Activated CD4-positive, alpha-beta T cell treated with anti-CD3 and anti-CD28 coated beads for 36 hours (primary cell): ENCODE measurements at regions not wholly inside any gene's neighbourhood (a gene's known extent, or its start where the extent isn't known, plus 50 kb on each side); places are given as distances from the start of the nearest gene placed in this dataset.

Source experiments
- ATAC-seq: fragments of 200-7000 bp; cut with Tn5 transposase; one replicate; pipeline ENCODE4 v1.10.0; 2021; ENCODE audit warnings: mild to moderate bottlenecking, moderate library complexity
- CTCF ChIA-PET: fragments of 350-600 bp; sonication (Branson Sonifier 250); formaldehyde crosslinking; loops from one replicate; lab custom pipeline; 2021; ENCODE audit warnings: antibody characterized with exemption; lab: Charles Lee
- POLR2A ChIA-PET: fragments of 350-600 bp; sonication (Branson Sonifier 250); formaldehyde crosslinking; loops from one replicate; lab custom pipeline; 2021; ENCODE audit warnings: antibody characterized with exemption, inconsistent platforms; lab: Charles Lee
- DNase-seq: peaks from one replicate; pipeline ENCODE4 v3.0.0-alpha.2; 2020
- H3K27ac Mint-ChIP-seq: one replicate; pipeline ENCODE4 v1.8.0; 2021; ENCODE audit warnings: mixed read lengths
- H3K27me3 Mint-ChIP-seq: one replicate; pipeline ENCODE4 v1.8.0; 2021; ENCODE audit warnings: mixed read lengths
- H3K36me3 Mint-ChIP-seq: one replicate; pipeline ENCODE4 v1.8.0; 2021; ENCODE audit warnings: low read depth, mixed read lengths
- H3K4me1 Mint-ChIP-seq: one replicate; pipeline ENCODE4 v1.8.0; 2021; ENCODE audit warnings: mixed read lengths
- H3K4me3 Mint-ChIP-seq: one replicate; pipeline ENCODE4 v1.8.0; 2021; ENCODE audit warnings: mild to moderate bottlenecking, moderate library complexity, mixed read lengths
- H3K9me3 Mint-ChIP-seq: one replicate; pipeline ENCODE4 v1.8.0; 2021; ENCODE audit warnings: low read depth, mixed read lengths
- intact Hi-C, 2 experiments: fragments of 100-400 bp; cut with DNase I in 1 of 2; cut with micrococcal nuclease in 1 of 2; formaldehyde crosslinking; loops; one replicate each; pipeline versions ENCODE4 v1.14.2 to v1.15.1; 2022 to 2024; cut with DNase I, micrococcal nuclease

DNA sequence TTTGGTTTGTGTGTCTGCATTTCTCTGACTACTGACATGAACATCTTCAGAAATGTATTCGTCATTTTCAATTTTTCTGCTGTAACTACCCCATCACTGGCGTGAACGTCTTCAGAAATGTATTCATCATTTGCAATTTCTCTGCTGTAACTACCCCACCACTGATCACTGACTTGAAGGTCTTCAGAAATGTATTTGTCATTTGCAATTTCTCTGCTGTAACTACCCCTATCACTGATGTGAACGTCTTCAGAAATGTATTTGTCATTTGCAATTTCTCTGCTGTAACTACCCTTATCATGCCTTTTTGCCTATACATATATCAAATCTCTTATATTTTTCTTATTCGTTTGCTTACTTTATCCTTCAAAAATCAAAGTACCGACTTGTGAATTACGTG, 274.0 kb downstream of the EFNB2 start:
- ChIA-PET POLR2A (no interaction called here), CTCF (no interaction called here)
- H3K9me3 Mint-ChIP-seq: no peaks in the 10 kb centered on the region
- ATAC-seq: no peak
- H3K4me3 Mint-ChIP-seq: no peak overlapping the region
- H3K27me3 Mint-ChIP-seq: peaks cover 4% of the 10 kb centered on the region
- intact Hi-C loops: loop anchor here in 1 of 2 experiments (5.0 kb wide), 1 partner anchor 459 kb away; no protein-coding TSS in a partner anchor
- H3K36me3 Mint-ChIP-seq: no peaks in the 10 kb centered on the region
- no peak overlapping the region for H3K27ac Mint-ChIP-seq
- no peaks in the 10 kb centered on the region for H3K4me1 Mint-ChIP-seq
- DNase-seq: no peak

DNA sequence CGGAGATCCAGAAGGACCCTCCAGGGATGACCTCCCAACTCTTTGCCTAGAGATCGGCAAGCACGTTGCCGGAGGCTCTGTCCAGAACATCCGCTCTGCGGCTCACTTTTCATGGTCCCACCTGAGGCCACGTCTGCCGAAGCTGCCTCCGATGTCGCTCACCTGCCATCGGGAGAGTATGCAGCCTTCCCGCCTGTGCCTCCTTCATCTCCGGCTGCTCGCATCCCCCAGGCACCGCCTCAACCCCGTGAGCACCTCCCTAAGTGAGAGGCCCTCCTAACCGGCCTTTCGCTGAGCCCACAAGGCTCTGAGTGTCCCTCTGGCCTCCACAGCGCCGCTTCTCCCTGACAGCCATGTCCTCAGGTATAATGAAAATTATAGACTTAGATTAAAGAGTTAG, 275.1 kb downstream of the EFNB2 start:
- peaks cover 4% of the 10 kb centered on the region for H3K27me3 Mint-ChIP-seq
- H3K4me3 Mint-ChIP-seq: no peak overlapping the region
- no peaks in the 10 kb centered on the region for H3K9me3 Mint-ChIP-seq
- ATAC-seq (no peak), DNase-seq (no peak)
- ChIA-PET POLR2A (no interaction called here), CTCF (no interaction called here)
- no peak overlapping the region for H3K27ac Mint-ChIP-seq
- H3K4me1 Mint-ChIP-seq: no peaks in the 10 kb centered on the region
- intact Hi-C loops: loop anchor here in 1 of 2 experiments (5.0 kb wide), 1 partner anchor 458 kb away; no protein-coding TSS in a partner anchor
- no peaks in the 10 kb centered on the region for H3K36me3 Mint-ChIP-seq

DNA sequence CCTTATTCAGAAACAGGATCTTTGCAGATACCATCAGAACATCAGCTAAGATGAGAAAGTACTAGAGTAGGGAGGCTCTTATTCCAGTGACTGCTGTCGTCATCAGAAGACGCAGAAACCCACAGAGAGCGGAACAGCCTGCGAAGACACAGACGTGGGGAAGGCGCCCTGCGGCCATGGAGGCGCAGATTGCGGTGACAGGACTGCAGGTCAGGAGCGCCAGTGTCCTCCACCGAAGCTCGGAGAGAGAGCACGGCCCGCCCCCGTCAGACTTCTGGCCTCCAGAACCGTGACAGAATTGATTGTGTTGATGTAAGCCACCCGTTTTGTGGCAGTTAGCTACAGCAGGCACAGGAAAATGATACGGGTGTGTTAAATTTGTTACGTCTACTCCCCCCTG, 275.5 kb downstream of the EFNB2 start:
- CTCF ChIA-PET: no interaction called here
- ATAC-seq: no peak
- Mint-ChIP-seq H3K4me3 (no peak overlapping the region), H3K36me3 (no peaks in the 10 kb centered on the region), H3K27me3 (peaks cover 4% of the 10 kb centered on the region), H3K4me1 (no peaks in the 10 kb centered on the region), H3K9me3 (no peaks in the 10 kb centered on the region), H3K27ac (no peak overlapping the region)
- POLR2A ChIA-PET: no interaction called here
- intact Hi-C loops: loop anchor here in 1 of 2 experiments (5.0 kb wide), 1 partner anchor 458 kb away; no protein-coding TSS in a partner anchor
- DNase-seq: no peak

DNA sequence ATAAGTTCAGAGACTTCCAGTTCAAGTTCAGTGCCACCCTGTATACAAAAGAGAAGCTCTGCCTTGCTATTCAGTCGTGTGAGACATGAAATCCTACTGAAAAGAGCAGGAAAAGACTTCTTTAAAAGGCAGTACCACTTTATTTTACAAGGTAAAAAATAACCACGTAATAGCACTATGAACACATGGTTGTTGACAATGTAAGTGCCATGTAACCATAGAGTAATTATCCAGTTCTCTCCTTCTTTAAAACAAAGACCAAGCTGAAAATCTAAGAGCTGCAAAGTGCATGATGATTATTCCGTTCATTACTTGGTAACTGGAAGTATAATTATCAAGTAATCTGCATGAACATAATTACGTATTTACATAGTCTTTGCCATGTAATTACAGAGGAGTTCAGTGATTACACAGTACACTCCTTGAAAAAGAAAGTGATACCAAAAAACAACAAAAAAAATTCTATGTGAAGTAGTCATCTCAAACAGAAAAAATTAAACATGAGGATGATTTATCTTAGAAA, 288.7 kb downstream of the EFNB2 start:
- H3K4me1 Mint-ChIP-seq: no peaks in the 10 kb centered on the region
- DNase-seq: no peak
- no peak overlapping the region for H3K4me3 Mint-ChIP-seq
- peaks cover 3% of the 10 kb centered on the region for H3K27me3 Mint-ChIP-seq
- H3K27ac Mint-ChIP-seq: no peak overlapping the region
- no peaks in the 10 kb centered on the region for H3K36me3 Mint-ChIP-seq
- POLR2A ChIA-PET: no interaction called here
- ATAC-seq: no peak
- H3K9me3 Mint-ChIP-seq: no peaks in the 10 kb centered on the region
- CTCF ChIA-PET: no interaction called here
- intact Hi-C loops: no loop called here

DNA sequence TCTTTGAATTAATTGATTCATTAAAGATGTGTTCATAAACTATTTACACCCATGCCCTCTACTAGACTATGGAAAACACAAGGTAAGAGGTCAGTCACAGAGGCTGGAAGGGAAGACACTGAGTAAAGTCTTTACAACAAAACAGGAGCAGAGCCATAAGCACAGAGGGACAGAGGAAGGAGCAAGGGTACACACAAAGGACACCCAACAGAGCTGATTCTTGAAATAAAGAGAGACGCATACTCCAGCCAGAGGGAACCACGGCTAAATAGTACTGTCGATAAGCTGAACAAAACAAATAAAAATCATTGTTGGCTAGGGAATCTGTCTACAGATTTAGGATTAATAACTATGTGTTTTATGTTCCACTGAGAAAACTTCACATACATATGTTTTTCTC, 289.2 kb downstream of the EFNB2 start:
- DNase-seq (no peak), ATAC-seq (no peak)
- Mint-ChIP-seq H3K36me3 (no peaks in the 10 kb centered on the region), H3K27me3 (peaks cover 5% of the 10 kb centered on the region), H3K4me3 (no peak overlapping the region), H3K4me1 (no peaks in the 10 kb centered on the region), H3K27ac (no peak overlapping the region), H3K9me3 (no peaks in the 10 kb centered on the region)
- ChIA-PET CTCF (no interaction called here), POLR2A (interaction anchor here (0.5 kb wide), 1 partner anchor 74 kb away, joined by 4 read pairs; no protein-coding TSS in a partner anchor)
- intact Hi-C loops: no loop called here

DNA sequence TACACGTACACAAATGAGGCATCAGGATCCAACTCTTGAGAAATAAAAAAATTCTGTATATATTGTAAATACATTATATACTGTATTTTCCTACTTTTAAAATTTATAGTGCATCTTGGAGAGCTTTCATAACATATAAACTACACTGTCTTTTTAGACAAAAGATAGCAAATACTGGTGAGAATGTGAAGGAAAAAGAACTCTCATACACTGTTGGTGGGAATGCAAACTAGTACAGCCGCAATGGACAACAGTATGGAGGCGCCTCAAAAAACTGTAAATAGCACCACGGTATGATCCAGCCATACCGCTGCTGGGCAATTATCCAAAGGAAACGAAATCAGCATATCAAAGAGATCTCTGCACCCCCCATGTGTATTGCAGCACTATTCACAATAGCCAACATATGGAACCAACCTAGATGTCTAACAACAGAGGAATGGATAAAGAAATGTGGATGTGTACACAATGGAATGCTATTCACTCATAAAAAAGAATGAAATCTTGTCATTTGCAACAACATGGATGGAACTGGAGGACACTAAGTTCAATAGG, 292.4 kb downstream of the EFNB2 start:
- ATAC-seq (no peak), DNase-seq (no peak)
- Mint-ChIP-seq H3K27me3 (peaks cover 5% of the 10 kb centered on the region), H3K4me1 (no peaks in the 10 kb centered on the region), H3K4me3 (no peak overlapping the region), H3K36me3 (no peaks in the 10 kb centered on the region), H3K9me3 (no peaks in the 10 kb centered on the region), H3K27ac (no peak overlapping the region)
- intact Hi-C loops: no loop called here
- CTCF ChIA-PET: no interaction called here
- POLR2A ChIA-PET: no interaction called here

DNA sequence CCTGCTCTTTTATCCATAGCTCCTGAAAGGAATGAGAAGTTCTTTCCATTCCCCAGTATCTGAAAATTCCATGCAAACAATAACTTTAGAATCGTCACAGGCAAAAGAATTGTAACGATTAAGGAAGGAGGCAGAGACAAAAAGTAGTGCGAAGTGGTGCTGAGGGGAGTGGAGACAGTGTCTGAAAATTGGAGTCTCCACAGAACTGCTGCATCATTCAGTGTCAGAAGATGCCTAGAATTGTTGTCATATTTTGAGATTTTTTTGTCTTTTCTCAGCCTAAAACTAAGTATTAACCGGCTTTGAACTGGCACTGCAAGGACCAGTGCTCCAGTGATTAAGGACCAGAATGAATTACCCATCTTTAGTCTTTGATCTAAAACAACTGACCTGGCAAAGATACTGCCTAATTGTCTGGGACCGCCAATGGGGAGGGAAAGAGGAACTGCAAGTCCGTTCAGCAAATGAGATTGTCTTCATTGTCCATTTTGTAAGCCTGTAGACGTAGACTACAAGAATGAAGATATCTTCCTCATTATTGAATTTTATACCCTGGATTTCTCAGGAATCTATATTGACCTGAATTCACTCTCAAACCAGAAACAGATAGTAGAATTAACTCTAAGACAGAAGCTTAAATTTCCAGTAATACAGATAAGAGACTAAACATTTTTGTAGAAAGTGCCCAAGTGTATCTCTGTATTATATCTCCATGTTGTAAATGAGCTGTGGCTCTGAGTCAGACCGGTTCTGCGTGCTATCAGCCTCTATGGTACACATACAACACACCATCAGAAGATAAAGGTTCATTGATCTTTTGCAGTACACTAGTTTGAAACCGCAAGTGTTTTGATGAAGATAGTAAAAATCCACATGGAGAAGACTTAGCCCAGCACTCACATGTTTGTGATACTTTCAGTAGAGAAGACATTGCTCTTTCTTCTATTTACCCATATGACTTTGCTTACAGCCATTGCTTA, 293.2 kb downstream of the EFNB2 start:
- Mint-ChIP-seq H3K27me3 (peaks cover 5% of the 10 kb centered on the region), H3K36me3 (no peaks in the 10 kb centered on the region), H3K27ac (no peak overlapping the region), H3K4me1 (no peaks in the 10 kb centered on the region), H3K4me3 (no peak overlapping the region), H3K9me3 (no peaks in the 10 kb centered on the region)
- ATAC-seq (no peak), DNase-seq (no peak)
- intact Hi-C loops: no loop called here
- POLR2A ChIA-PET: no interaction called here
- CTCF ChIA-PET: no interaction called here

DNA sequence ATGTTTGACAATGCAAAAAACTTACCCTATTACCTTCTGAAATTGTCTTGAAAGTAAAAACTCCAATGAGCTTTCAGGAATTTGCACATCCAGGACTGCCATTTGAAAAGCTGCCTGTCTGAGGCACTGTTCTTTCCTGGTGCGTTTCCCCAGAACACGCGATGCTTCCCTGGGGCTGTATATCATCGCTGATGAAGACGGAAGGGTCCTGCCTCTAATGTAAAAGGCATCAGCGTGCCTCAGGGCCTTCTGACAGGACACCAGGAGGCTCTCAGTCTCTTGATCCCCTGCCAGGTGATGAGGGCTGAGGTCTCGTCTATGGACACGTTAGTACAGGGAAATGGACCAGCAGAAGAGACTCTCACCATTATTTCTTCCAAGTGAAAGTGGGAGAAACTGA, 296.8 kb downstream of the EFNB2 start:
- intact Hi-C loops: no loop called here
- ChIA-PET CTCF (no interaction called here), POLR2A (no interaction called here)
- Mint-ChIP-seq H3K4me1 (no peaks in the 10 kb centered on the region), H3K4me3 (no peak overlapping the region), H3K27ac (no peak overlapping the region), H3K27me3 (peaks cover 5% of the 10 kb centered on the region), H3K9me3 (no peaks in the 10 kb centered on the region), H3K36me3 (no peaks in the 10 kb centered on the region)
- ATAC-seq (no peak), DNase-seq (no peak)

DNA sequence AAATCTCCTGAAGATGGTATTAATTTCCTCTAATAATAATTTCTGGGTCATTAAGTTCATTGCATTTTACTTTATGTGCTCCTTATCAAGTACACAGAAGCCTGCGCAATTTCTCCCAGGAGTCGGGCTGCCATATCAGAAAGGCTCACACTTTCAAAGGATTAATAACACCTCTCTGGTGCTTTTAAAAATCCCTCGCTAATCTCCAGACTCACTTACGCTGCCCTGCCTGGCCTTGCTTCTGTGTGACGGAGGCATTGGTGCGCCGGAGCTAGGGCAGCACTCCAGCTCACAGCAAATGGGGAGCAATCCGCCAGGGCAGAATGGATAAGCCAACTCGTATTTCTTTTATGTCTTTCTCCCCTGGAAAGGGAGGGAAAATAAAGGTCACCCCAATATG, 300.8 kb downstream of the EFNB2 start:
- Mint-ChIP-seq H3K4me3 (no peak overlapping the region), H3K4me1 (no peaks in the 10 kb centered on the region), H3K27me3 (no peaks in the 10 kb centered on the region), H3K36me3 (no peaks in the 10 kb centered on the region), H3K9me3 (peaks cover 7% of the 10 kb centered on the region), H3K27ac (no peak overlapping the region)
- POLR2A ChIA-PET: no interaction called here
- CTCF ChIA-PET: no interaction called here
- intact Hi-C loops: no loop called here
- ATAC-seq (no peak), DNase-seq (no peak)

DNA sequence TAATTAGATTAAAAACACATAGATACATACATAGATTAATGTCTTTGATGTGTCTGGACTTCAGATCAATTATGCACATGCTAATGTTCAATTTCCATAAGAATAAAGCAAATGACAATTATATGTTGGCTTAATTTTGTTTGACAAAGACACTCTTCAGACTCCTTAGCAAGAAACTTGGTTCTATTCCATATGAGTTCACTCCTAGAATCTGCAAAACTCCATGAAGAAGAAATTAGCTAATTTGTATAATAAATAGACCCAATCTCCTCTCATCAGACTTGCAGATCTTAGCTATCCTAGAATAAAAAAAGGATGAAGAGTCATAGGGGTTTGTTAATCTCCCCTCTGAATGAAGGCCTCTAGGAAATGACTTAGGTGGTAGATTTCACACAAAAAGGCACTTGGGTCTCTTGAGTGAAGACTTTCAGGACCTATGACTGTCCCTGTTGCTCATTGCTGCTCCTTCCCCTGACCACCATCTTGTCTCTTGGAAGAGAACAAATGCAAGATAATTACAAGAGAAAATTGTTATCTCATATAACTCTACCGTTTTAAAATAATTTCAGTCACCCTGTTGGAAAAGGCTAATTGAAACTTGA, 302.2 kb downstream of the EFNB2 start:
- CTCF ChIA-PET: no interaction called here
- no peak for ATAC-seq
- no peaks in the 10 kb centered on the region for H3K36me3 Mint-ChIP-seq
- H3K27ac Mint-ChIP-seq: no peak overlapping the region
- intact Hi-C loops: no loop called here
- H3K27me3 Mint-ChIP-seq: no peaks in the 10 kb centered on the region
- POLR2A ChIA-PET: no interaction called here
- no peak overlapping the region for H3K4me3 Mint-ChIP-seq
- H3K9me3 Mint-ChIP-seq: peaks cover 7% of the 10 kb centered on the region
- no peak for DNase-seq
- no peaks in the 10 kb centered on the region for H3K4me1 Mint-ChIP-seq

DNA sequence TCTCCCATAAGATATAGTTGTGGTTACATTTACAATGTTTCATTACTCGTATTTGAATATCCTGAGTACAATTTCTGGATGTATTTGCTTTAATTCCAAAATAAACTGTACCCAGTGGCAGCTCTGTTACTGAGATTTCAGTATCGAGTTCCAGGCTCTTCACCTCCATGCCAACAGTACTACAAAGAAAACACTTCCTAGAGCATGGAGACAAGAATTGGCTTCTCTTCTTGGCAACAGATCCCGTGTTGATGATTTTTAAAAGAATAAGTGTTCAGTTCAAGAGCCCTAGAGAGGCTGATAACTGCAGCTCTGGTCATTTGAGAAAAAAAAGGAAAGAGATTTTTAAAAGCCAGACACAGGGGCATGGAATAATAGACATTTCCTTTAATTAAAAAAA, 302.8 kb downstream of the EFNB2 start:
- H3K36me3 Mint-ChIP-seq: no peaks in the 10 kb centered on the region
- H3K27me3 Mint-ChIP-seq: no peaks in the 10 kb centered on the region

More for the DNA sequence above, 302.8 kb downstream of the EFNB2 start:
- Mint-ChIP-seq H3K4me3 (no peak overlapping the region), H3K4me1 (no peaks in the 10 kb centered on the region), H3K27ac (no peak overlapping the region), H3K9me3 (peaks cover 7% of the 10 kb centered on the region)
- ATAC-seq (no peak), DNase-seq (no peak)
- ChIA-PET CTCF (interaction anchor here (0.6 kb wide), 1 partner anchor 579 kb away, joined by 3 read pairs; no protein-coding TSS in a partner anchor), POLR2A (no interaction called here)
- intact Hi-C loops: no loop called here
